ENCODE measurements at regions not wholly inside any gene's neighbourhood (a gene's known extent, or its start where the extent isn't known, plus 50 kb on each side); places are given as distances from the start of the nearest gene placed in this dataset.

DNA sequence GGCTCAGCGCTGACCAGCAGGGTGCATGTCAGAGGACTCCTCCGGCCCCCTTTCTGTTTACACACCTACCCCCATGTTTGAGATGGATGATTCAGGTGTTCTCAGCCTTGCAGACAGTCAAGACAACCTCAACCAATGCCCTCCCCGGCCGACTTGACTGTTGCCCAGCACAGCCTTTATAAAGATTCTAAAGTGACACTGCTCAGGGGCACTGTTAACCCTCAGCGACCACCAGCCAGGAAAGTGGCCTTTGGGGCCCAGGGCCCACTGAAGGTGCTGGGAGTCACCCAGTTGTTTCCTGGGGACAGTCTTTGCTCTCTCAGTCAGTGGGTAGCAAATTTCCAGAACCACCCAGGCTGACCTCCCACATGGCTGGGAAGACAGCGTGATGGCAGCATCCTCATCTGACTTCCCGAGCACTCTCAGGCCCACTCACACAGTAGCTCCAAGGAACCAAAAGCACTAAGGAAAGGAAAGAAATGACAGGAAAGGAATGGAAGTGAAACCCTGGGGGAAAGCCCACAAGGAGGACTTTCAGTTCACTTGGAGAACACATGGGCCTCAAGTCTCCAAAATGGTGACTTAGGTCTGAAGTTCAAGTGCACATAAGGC lies 128.4 kb downstream of the ASB7 start (continued):
- TF ChIP-seq RNF2 (IDR thresholded peaks at IDR 0.05; ENCODE audit: borderline replicate concordance, low read depth, low read length, missing control alignments, poor library complexity, severe bottlenecking) (no peak), SIRT6 (IDR thresholded peaks at IDR 0.05; ENCODE audit: low read length) (no peak), NRF1 (IDR thresholded peaks at IDR 0.05; ENCODE audit: low read depth, low read length) (no peak), RFX5 (IDR thresholded peaks at IDR 0.05; ENCODE audit: borderline replicate concordance, low read depth, low read length) (no peak)

Data from H1 (cell line).